ENCODE measurements at regions not wholly inside any gene's neighbourhood (a gene's known extent, or its start where the extent isn't known, plus 50 kb on each side); places are given as distances from the start of the nearest gene placed in this dataset.

- no peak for DNase-seq (ENCODE audit: extremely low read depth, low read depth, low spot score)
Measured at GRCh38 chr1:90650401-90650800, 66.7 kb downstream of the BARHL2 start.

GRCh38 chr1:90640325-90640724 is 76.8 kb downstream of the BARHL2 start:
- no peak for DNase-seq (ENCODE audit: extremely low read depth, low read depth, low spot score)

GRCh38 chr1:90622666-90623065 is 94.4 kb downstream of the BARHL2 start:
- no peak for DNase-seq (ENCODE audit: extremely low read depth, low read depth, low spot score)

- no peak for DNase-seq (ENCODE audit: extremely low read depth, low read depth, low spot score)
Measured at GRCh38 chr1:90621986-90622385, 95.1 kb downstream of the BARHL2 start.

- no peak for DNase-seq (ENCODE audit: extremely low read depth, low read depth, low spot score)
Measured at GRCh38 chr1:90616395-90616794, 100.7 kb downstream of the BARHL2 start.

- DNase-seq (ENCODE audit: extremely low read depth, low read depth, low spot score) = no peak
Measured at GRCh38 chr1:90614872-90615271, 102.2 kb downstream of the BARHL2 start.

- no peak for DNase-seq (ENCODE audit: extremely low read depth, low read depth, low spot score)
Measured at GRCh38 chr1:90613371-90613770, 103.7 kb downstream of the BARHL2 start.

GRCh38 chr1:90612033-90612432 is 105.1 kb downstream of the BARHL2 start:
- no peak for DNase-seq (ENCODE audit: extremely low read depth, low read depth, low spot score)

GRCh38 chr1:90607736-90608135 is 109.4 kb downstream of the BARHL2 start:
- DNase-seq (ENCODE audit: extremely low read depth, low read depth, low spot score) = no peak

GRCh38 chr1:90605070-90605469 is 112.0 kb downstream of the BARHL2 start:
- DNase-seq (ENCODE audit: extremely low read depth, low read depth, low spot score) = no peak

- DNase-seq (ENCODE audit: extremely low read depth, low read depth, low spot score) = no peak
Measured at GRCh38 chr1:90593312-90593711, 123.8 kb downstream of the BARHL2 start.

- DNase-seq (ENCODE audit: extremely low read depth, low read depth, low spot score) = no peak
Measured at GRCh38 chr1:90591970-90592356, 125.1 kb downstream of the BARHL2 start.

GRCh38 chr1:90591355-90591969 is 125.6 kb downstream of the BARHL2 start:
- no peak for DNase-seq (ENCODE audit: extremely low read depth, low read depth, low spot score)

GRCh38 chr1:90580176-90580575 is 136.9 kb downstream of the BARHL2 start:
- no peak for DNase-seq (ENCODE audit: extremely low read depth, low read depth, low spot score)

- DNase-seq (ENCODE audit: extremely low read depth, low read depth, low spot score) = peak; percentile 10
Measured at GRCh38 chr1:90579212-90579802, 137.8 kb downstream of the BARHL2 start.

GRCh38 chr1:90574692-90575370 is 142.3 kb downstream of the BARHL2 start:
- no peak for DNase-seq (ENCODE audit: extremely low read depth, low read depth, low spot score)

GRCh38 chr1:90573736-90574135 is 143.4 kb downstream of the BARHL2 start:
- no peak for DNase-seq (ENCODE audit: extremely low read depth, low read depth, low spot score)

- no peak for DNase-seq (ENCODE audit: extremely low read depth, low read depth, low spot score)
Measured at GRCh38 chr1:90572446-90572845, 144.7 kb downstream of the BARHL2 start.

- no peak for DNase-seq (ENCODE audit: extremely low read depth, low read depth, low spot score)
Measured at GRCh38 chr1:90568436-90568835, 148.7 kb downstream of the BARHL2 start.

- no peak for DNase-seq (ENCODE audit: extremely low read depth, low read depth, low spot score)
Measured at GRCh38 chr1:90564164-90564563, 152.9 kb downstream of the BARHL2 start.

- DNase-seq (ENCODE audit: extremely low read depth, low read depth, low spot score) = no peak
Measured at GRCh38 chr1:90562892-90563291, 154.2 kb downstream of the BARHL2 start.

GRCh38 chr1:90561911-90562310 is 155.2 kb downstream of the BARHL2 start:
- DNase-seq (ENCODE audit: extremely low read depth, low read depth, low spot score) = no peak
